ENCODE measurements at regions not wholly inside any gene's neighbourhood (a gene's known extent, or its start where the extent isn't known, plus 50 kb on each side); places are given as distances from the start of the nearest gene placed in this dataset.

GRCh38 chr3:116841003-116841735, 131.6 kb downstream of the TUSC7 start:
- no peak overlapping the region for H3K4me3 ChIP-seq
- no peaks in the 10 kb centered on the region for H3K36me3 ChIP-seq (ENCODE audit: low read depth)
- 0 out of 2 replicates have a peak, but pooled peaks cover 4% of the 10 kb centered on the region for H3K4me1 ChIP-seq (ENCODE audit: insufficient read depth)
- H3K9ac ChIP-seq, result no peak overlapping the region
- no peaks in the 10 kb centered on the region for H3K9me3 ChIP-seq (ENCODE audit: low read depth)
- WGBS, 2 experiments (ENCODE audit: low coverage in 1 of 2, low lambda C conversion rate in 2 of 2, missing lambda C conversion rate in 2 of 2), result 59 to 63% methylated on average over 6 of the region's 6 CpGs
- no peak for DNase-seq
- no peak overlapping the region for H3K4me2 ChIP-seq (ENCODE audit: unreplicated experiment)
- in situ Hi-C loops (cut with MboI), result no loop called here
- H3K9me2 ChIP-seq (ENCODE audit: insufficient read depth), result no peaks in the 10 kb centered on the region
- H2AFZ ChIP-seq, result no peak overlapping the region
- TF ChIP-seq EZH2phosphoT487 (IDR thresholded peaks at IDR 0.05; ENCODE audit: insufficient read depth, low read depth), result no peak
- no peaks in the 10 kb centered on the region for H4K20me1 ChIP-seq (ENCODE audit: insufficient read depth)
- H3K27ac ChIP-seq, result no peak overlapping the region
- H3K79me2 ChIP-seq (ENCODE audit: insufficient read depth), result no peaks in the 10 kb centered on the region
- H3F3A ChIP-seq (ENCODE audit: insufficient read depth), result no peaks in the 10 kb centered on the region
- no peaks in the 10 kb centered on the region for H3K27me3 ChIP-seq (replicated peaks; ENCODE audit: insufficient read depth)

- H3K4me1 ChIP-seq (ENCODE audit: insufficient read depth), result no peaks in the 10 kb centered on the region
- DNase-seq, result no peak
- no peak overlapping the region for H3K27ac ChIP-seq
- H3K9me3 ChIP-seq (ENCODE audit: low read depth), result no peaks in the 10 kb centered on the region
- in situ Hi-C loops (cut with MboI), result no loop called here
- no peaks in the 10 kb centered on the region for H3K36me3 ChIP-seq (ENCODE audit: low read depth)
- no peak overlapping the region for H3K9ac ChIP-seq
- no peaks in the 10 kb centered on the region for H3K27me3 ChIP-seq (replicated peaks; ENCODE audit: insufficient read depth)
- no peaks in the 10 kb centered on the region for H4K20me1 ChIP-seq (ENCODE audit: insufficient read depth)
- WGBS, 2 experiments (ENCODE audit: low coverage in 1 of 2, low lambda C conversion rate in 2 of 2, missing lambda C conversion rate in 2 of 2), result 42 to 53% methylated on average over 2 of the region's 2 CpGs
- H3K79me2 ChIP-seq (ENCODE audit: insufficient read depth), result no peaks in the 10 kb centered on the region
- no peak overlapping the region for H3K4me3 ChIP-seq
- no peaks in the 10 kb centered on the region for H3F3A ChIP-seq (ENCODE audit: insufficient read depth)
- TF ChIP-seq EZH2phosphoT487 (IDR thresholded peaks at IDR 0.05; ENCODE audit: insufficient read depth, low read depth), result no peak
- no peak for TF ChIP-seq EZH2 (IDR thresholded peaks at IDR 0.05; ENCODE audit: insufficient read depth, poor library complexity, severe bottlenecking)
- H3K9me2 ChIP-seq (ENCODE audit: insufficient read depth), result no peaks in the 10 kb centered on the region
- H2AFZ ChIP-seq, result no peak overlapping the region
- H3K4me2 ChIP-seq (ENCODE audit: unreplicated experiment), result no peak overlapping the region
Observed at GRCh38 chr3:116842254-116842957, 132.8 kb downstream of the TUSC7 start.

DNA sequence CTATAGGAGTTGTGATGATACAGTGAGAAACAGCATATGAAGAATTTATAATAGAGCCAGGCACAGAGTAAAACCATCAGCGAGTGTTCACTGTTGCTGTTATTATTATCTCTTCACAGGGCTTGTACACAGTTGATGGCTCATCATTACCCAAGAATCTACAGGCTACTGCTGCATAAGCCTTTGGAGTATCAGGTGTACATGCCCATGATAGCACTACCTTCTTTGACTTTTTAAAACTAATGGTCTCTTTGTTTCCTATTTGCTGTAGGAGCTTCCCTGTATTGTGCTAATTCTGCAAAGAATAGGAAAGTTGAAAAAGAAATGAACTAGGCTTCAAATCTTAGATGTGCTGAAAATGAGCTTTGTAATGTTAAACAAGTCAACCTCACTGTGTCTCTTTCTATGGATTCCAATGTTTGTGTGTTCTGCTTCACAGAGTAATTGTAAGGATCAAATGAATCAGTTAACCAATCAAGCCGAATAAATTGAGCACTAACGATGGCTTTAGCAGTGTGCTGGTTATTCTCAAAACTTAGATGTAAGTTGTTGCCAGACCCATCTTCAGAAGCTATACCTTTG, 138.8 kb downstream of the TUSC7 start:
- Histone ChIP-seq H3K27ac (no peak overlapping the region), H3K9me3 (ENCODE audit: low read depth) (no peaks in the 10 kb centered on the region), H3K27me3 (replicated peaks; ENCODE audit: insufficient read depth) (no peaks in the 10 kb centered on the region), H3F3A (ENCODE audit: insufficient read depth) (no peaks in the 10 kb centered on the region), H3K4me2 (ENCODE audit: unreplicated experiment) (no peak overlapping the region), H3K36me3 (ENCODE audit: low read depth) (no peaks in the 10 kb centered on the region), H3K79me2 (ENCODE audit: insufficient read depth) (no peaks in the 10 kb centered on the region), H2AFZ (no peak overlapping the region), H3K9ac (no peak overlapping the region), H3K4me1 (ENCODE audit: insufficient read depth) (no peaks in the 10 kb centered on the region), H3K9me2 (ENCODE audit: insufficient read depth) (no peaks in the 10 kb centered on the region), H4K20me1 (ENCODE audit: insufficient read depth) (no peaks in the 10 kb centered on the region), H3K4me3 (no peak overlapping the region)
- in situ Hi-C loops (cut with MboI), result no loop called here
- TF ChIP-seq EZH2phosphoT487 (IDR thresholded peaks at IDR 0.05; ENCODE audit: insufficient read depth, low read depth), result no peak
- TF ChIP-seq EZH2 (IDR thresholded peaks at IDR 0.05; ENCODE audit: insufficient read depth, poor library complexity, severe bottlenecking), result no peak
- 49 to 60% methylated on average over 3 of the region's 3 CpGs for WGBS, 2 experiments (ENCODE audit: low coverage in 1 of 2, low lambda C conversion rate in 2 of 2, missing lambda C conversion rate in 2 of 2)
- DNase-seq, result no peak

- H3K4me3 ChIP-seq, result no peak overlapping the region
- H3K36me3 ChIP-seq (ENCODE audit: low read depth), result no peaks in the 10 kb centered on the region
- no peaks in the 10 kb centered on the region for H3F3A ChIP-seq (ENCODE audit: insufficient read depth)
- no peaks in the 10 kb centered on the region for H3K9me3 ChIP-seq (ENCODE audit: low read depth)
- in situ Hi-C loops (cut with MboI), result no loop called here
- no peak overlapping the region for H3K4me2 ChIP-seq (ENCODE audit: unreplicated experiment)
- 17 to 26% methylated on average over 3 of the region's 3 CpGs for WGBS, 2 experiments (ENCODE audit: low coverage in 1 of 2, low lambda C conversion rate in 2 of 2, missing lambda C conversion rate in 2 of 2)
- H3K79me2 ChIP-seq (ENCODE audit: insufficient read depth), result no peaks in the 10 kb centered on the region
- no peak overlapping the region for H3K9ac ChIP-seq
- H3K9me2 ChIP-seq (ENCODE audit: insufficient read depth), result no peaks in the 10 kb centered on the region
- no peak overlapping the region for H2AFZ ChIP-seq
- no peak for DNase-seq
- H3K4me1 ChIP-seq (ENCODE audit: insufficient read depth), result no peaks in the 10 kb centered on the region
- H3K27me3 ChIP-seq (replicated peaks; ENCODE audit: insufficient read depth), result no peaks in the 10 kb centered on the region
- H4K20me1 ChIP-seq (ENCODE audit: insufficient read depth), result no peaks in the 10 kb centered on the region
- no peak for TF ChIP-seq EZH2 (IDR thresholded peaks at IDR 0.05; ENCODE audit: insufficient read depth, poor library complexity, severe bottlenecking)
- TF ChIP-seq EZH2phosphoT487 (IDR thresholded peaks at IDR 0.05; ENCODE audit: insufficient read depth, low read depth), result no peak
- H3K27ac ChIP-seq, result no peak overlapping the region
Observed at GRCh38 chr3:116849261-116849688, 139.7 kb downstream of the TUSC7 start.

All from GM23248 (cell line).